Prostate gland (tissue), 2 donors: ENCODE measurements at regions not wholly inside any gene's neighbourhood (a gene's known extent, or its start where the extent isn't known, plus 50 kb on each side); places are given as distances from the start of the nearest gene placed in this dataset.

Experiments used
- DNase-seq: peaks from one replicate; pipeline ENCODE4 v3.0.0-alpha.2; 2019; ENCODE audit warnings: low spot score
- H3K27ac ChIP-seq, 2 donors: fragments of 200-600 bp; sonication (generic); 2 replicates each; pipeline ENCODE4 v1.5.1; 2017 to 2019
- H3K27me3 ChIP-seq: fragments of 200-600 bp; sonication (generic); replicated peaks from 2 replicates; pipeline ENCODE4 v1.5.1; 2019; ENCODE audit not compliant: insufficient read depth
- H3K36me3 ChIP-seq, 2 donors: fragments of 200-600 bp; sonication (generic); 1 replicate in 1 of 2; 2 replicates in 1 of 2; pipeline versions ENCODE4 v1.5.1 to v1.8.1; 2017 to 2019
- H3K4me1 ChIP-seq: fragments of 200-600 bp; sonication (generic); replicated peaks from 2 replicates; pipeline ENCODE4 v1.5.1; 2019
- H3K4me3 ChIP-seq, 2 donors: fragments of 200-600 bp; sonication (generic); 2 replicates each; pipeline ENCODE4 v1.5.1; 2017 to 2019
- H3K9me3 ChIP-seq: fragments of 200-600 bp; sonication (generic); 2 replicates; pipeline ENCODE4 v1.5.1; 2017
- POLR2A ChIP-seq: fragments of 450-650 bp; IDR thresholded peaks from one replicate; pipeline ENCODE4 v1.6.1; 2016; ENCODE audit warnings: antibody characterized with exemption, mild to moderate bottlenecking
- POLR2AphosphoS5 ChIP-seq: sonication (generic); formaldehyde crosslinking; IDR thresholded peaks from one replicate; pipeline ENCODE4 v1.6.1; 2017; ENCODE audit warnings: antibody characterized with exemption
- WGBS: methylation state at CpG from one replicate; pipeline ENCODE4 v1.1.5; 2018; 5-methylcytosine and 5-hydroxymethylcytosine counted together
- intact Hi-C: fragments of 100-400 bp; cut with DNase I; formaldehyde crosslinking; loops from one replicate; pipeline ENCODE4 v1.14.2; 2022
- TF ChIP-seq, protein P1 (sequence below), 4 experiments: fragments of 200-600 bp in 2 of 4; fragments of 450-650 bp in 2 of 4; sonication (generic) in 2 of 4; IDR thresholded peaks; 1 replicate in 3 of 4; 2 replicates in 1 of 4; pipeline ENCODE4 v1.5.1; 2016 to 2019; ENCODE audit warnings: antibody characterized with exemption in 4 of 4, mild to moderate bottlenecking in 2 of 4, moderate library complexity in 2 of 4

GRCh38 chr6:146962329-146962728, 241.9 kb upstream of the STXBP5 start:
- no peaks in the 10 kb centered on the region for H3K27me3 ChIP-seq
- TF ChIP-seq, protein P1, sequence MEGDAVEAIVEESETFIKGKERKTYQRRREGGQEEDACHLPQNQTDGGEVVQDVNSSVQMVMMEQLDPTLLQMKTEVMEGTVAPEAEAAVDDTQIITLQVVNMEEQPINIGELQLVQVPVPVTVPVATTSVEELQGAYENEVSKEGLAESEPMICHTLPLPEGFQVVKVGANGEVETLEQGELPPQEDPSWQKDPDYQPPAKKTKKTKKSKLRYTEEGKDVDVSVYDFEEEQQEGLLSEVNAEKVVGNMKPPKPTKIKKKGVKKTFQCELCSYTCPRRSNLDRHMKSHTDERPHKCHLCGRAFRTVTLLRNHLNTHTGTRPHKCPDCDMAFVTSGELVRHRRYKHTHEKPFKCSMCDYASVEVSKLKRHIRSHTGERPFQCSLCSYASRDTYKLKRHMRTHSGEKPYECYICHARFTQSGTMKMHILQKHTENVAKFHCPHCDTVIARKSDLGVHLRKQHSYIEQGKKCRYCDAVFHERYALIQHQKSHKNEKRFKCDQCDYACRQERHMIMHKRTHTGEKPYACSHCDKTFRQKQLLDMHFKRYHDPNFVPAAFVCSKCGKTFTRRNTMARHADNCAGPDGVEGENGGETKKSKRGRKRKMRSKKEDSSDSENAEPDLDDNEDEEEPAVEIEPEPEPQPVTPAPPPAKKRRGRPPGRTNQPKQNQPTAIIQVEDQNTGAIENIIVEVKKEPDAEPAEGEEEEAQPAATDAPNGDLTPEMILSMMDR (IDR thresholded peaks at IDR 0.05) = no peak
- TF ChIP-seq POLR2AphosphoS5 (no peak), POLR2A (no peak)
- no peaks in the 10 kb centered on the region for H3K9me3 ChIP-seq
- WGBS = 42% methylated on average over 2 of the region's 2 CpGs
- intact Hi-C loops = no loop called here
- no peak overlapping the region for H3K4me3 ChIP-seq
- H3K27ac ChIP-seq = no peak overlapping the region
- no peaks in the 10 kb centered on the region for H3K36me3 ChIP-seq
- no peak for DNase-seq
- no peaks in the 10 kb centered on the region for H3K4me1 ChIP-seq

- H3K36me3 ChIP-seq = no peaks in the 10 kb centered on the region
Measured at GRCh38 chr6:146965110-146965689, 239.0 kb upstream of the STXBP5 start.

GRCh38 chr6:146968041-146968760, 236.0 kb upstream of the STXBP5 start:
- Histone ChIP-seq H3K27me3 (no peaks in the 10 kb centered on the region), H3K36me3 (no peaks in the 10 kb centered on the region), H3K9me3 (no peaks in the 10 kb centered on the region), H3K4me1 (no peaks in the 10 kb centered on the region), H3K27ac (no peak overlapping the region), H3K4me3 (no peak overlapping the region)
- no peak for DNase-seq
- 22% methylated on average over 4 of the region's 4 CpGs for WGBS
- intact Hi-C loops = no loop called here
- TF ChIP-seq POLR2AphosphoS5 = peak; percentile 14
- TF ChIP-seq POLR2A = no peak
- TF ChIP-seq, protein P1 (IDR thresholded peaks at IDR 0.05) = no peak

More at GRCh38 chr6:146965110-146965689, 239.0 kb upstream of the STXBP5 start:
- WGBS = 100% methylated on average over 1 of the region's 1 CpG
- DNase-seq = no peak
- H3K27me3 ChIP-seq = no peaks in the 10 kb centered on the region
- no peak overlapping the region for H3K4me3 ChIP-seq
- no peak for TF ChIP-seq POLR2AphosphoS5
- TF ChIP-seq, protein P1 (IDR thresholded peaks at IDR 0.05) = no peak
- TF ChIP-seq POLR2A = no peak
- H3K27ac ChIP-seq = no peak overlapping the region
- H3K9me3 ChIP-seq = no peaks in the 10 kb centered on the region
- H3K4me1 ChIP-seq = no peaks in the 10 kb centered on the region
- intact Hi-C loops = no loop called here

DNA sequence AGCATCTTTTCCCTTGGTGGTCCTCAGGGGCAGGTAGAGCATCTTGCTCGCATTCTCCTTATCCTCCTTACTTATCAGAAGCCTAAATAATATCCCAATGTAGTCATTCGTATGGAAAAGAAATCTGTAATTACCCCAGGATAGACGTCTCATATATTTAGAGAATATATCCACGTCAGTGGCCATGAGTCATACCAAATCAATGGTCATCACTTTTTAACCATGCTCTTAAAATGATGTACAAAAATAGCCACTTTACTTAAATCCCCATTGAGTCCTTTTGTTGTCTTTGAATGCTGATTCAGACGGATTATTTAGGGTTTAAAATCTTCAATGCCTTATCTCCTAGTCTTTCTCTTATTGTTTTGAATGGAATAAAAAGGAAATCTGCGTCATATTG, 231.7 kb upstream of the STXBP5 start:
- 85% methylated on average over 6 of the region's 6 CpGs for WGBS
- intact Hi-C loops = no loop called here
- Histone ChIP-seq H3K36me3 (no peaks in the 10 kb centered on the region), H3K27ac (no peak overlapping the region), H3K4me3 (no peak overlapping the region), H3K4me1 (no peaks in the 10 kb centered on the region), H3K27me3 (no peaks in the 10 kb centered on the region), H3K9me3 (no peaks in the 10 kb centered on the region)
- no peak for DNase-seq
- TF ChIP-seq POLR2AphosphoS5 (no peak), POLR2A (no peak)
- TF ChIP-seq, protein P1 (IDR thresholded peaks at IDR 0.05) = no peak

GRCh38 chr6:146974351-146974750, 229.9 kb upstream of the STXBP5 start:
- Histone ChIP-seq H3K4me1 (no peaks in the 10 kb centered on the region), H3K9me3 (no peaks in the 10 kb centered on the region), H3K36me3 (no peaks in the 10 kb centered on the region), H3K27ac (no peak overlapping the region), H3K4me3 (no peak overlapping the region), H3K27me3 (no peaks in the 10 kb centered on the region)
- DNase-seq = no peak
- intact Hi-C loops = no loop called here
- TF ChIP-seq POLR2A (no peak), POLR2AphosphoS5 (no peak)
- TF ChIP-seq, protein P1 (IDR thresholded peaks at IDR 0.05) = no peak
- WGBS = 45% methylated on average over 3 of the region's 3 CpGs
